Glomerular visceral epithelial cell (primary cell): ENCODE measurements at regions not wholly inside any gene's neighbourhood (a gene's known extent, or its start where the extent isn't known, plus 50 kb on each side); places are given as distances from the start of the nearest gene placed in this dataset.
"Not testable (repeated sequence)": the region's sequence is repeated elsewhere in the genome, so short reads cannot be mapped to it uniquely, and the experiment has no call there.

ENCODE experiments used
- DNase-seq: peaks from one replicate; pipeline ENCODE4 v3.0.0-alpha.2; 2016; ENCODE audit errors: extremely low spot score

DNA sequence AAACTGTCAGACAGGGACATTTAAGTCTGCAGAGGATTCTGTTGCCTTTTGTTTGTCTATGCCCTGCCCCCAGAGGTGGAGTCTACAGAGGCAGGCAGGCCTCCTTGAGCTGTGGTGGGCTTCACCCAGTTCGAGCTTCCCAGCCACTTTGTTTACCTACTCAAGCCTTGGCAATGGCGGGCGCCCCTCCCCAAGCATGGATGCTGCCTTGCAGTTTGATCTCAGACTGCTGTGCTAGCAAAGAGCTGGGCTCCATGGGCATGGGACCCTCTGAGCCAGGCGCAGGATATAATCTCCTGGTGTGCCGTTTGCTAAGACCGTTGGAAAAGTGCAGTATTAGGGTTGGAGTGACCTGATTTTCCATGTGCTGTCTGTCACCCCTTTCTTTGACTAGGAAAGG is 734.9 kb downstream of the TENT5A start:
- DNase-seq = not testable (repeated sequence)

DNA sequence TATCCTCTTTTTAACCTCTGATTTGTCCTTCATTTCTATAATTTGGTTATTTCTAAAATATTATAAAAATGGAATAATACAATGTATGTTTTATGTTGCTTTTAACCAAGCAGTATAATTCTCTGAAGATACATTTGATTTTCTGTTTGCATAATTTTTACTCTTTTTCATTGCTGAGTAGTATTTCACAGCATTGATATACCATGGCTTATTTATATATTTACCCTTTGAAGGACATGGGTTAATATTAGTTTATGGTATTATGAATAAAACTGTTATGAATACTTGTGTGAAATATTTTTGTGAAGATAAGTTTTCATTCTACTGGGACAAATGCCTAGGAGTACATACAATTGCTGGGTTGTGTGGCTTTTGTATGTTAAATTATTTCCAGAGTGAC is 748.6 kb downstream of the TENT5A start:
- no peak for DNase-seq

DNA sequence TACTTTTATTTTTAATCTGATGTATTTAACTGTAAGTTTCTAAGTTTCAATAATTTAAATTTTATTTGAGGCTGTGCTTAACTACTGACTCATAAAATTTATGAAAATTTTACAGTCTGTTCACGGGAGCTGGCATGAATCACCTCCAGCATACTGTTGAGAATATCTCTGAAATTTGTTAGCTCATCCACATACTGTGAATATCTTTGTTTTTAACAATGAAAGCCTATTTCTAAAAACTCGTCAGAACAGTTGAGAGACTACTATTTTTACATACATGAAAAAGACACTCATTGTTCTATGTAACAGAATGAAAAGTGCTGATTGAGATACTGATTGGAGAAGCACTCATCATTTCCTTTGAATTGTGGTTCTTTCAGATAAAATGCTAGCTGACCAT is 749.3 kb downstream of the TENT5A start:
- DNase-seq = no peak

DNA sequence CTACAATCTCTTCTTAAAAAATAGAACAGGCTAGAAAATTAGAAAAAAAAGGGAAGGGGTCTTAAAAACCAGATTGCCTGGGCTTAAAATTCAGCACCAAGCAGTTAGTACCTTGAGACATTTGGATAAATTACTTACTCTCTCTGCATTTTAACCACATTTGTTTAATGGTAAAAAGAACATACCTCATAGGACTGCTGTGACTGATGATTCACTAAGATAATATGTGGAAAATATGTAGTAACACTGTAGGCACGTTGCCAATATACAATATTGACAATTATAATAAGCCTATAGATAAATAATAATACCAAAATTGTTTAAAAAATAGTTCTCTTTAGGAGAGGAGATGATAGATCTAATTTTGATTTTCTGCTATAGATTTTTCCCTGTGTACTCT is 750.4 kb downstream of the TENT5A start:
- DNase-seq = no peak

DNA sequence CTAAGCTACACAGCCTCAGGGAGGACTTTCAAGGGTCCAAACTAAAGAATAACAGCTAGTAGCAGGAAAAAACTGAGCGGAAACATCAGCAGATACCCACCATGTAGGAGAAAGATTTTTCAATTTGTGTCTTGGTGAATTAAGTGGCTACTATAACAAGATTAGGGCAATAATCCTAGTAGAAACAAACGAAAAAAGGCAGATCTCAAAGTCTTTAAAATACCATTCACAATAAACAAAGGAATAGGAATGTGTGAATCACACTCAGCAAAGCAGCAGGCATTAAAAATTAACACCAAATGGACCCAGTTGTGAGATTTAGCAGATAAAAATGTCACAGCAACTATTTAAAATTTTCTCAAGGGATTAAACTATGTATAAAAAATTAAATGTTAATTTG is 761.2 kb downstream of the TENT5A start:
- no peak for DNase-seq

DNA sequence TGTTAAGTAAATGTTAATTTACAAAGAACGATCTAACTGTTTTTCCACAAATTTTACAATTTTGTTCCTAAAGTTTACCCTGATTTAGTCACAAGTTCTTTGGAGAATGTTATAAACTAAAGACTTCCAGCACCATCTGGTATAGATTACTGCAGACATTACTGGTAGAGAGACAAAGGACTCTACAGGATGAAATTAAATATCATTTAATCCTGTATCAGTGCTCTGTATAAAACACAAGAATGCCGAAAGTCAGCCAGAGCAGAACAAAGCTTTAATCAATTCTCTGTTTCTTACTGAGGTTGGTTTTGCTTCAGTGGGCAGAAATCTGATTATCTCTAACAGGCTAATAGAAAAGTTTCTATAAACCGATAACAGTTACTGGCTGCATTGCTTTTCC is 763.6 kb downstream of the TENT5A start:
- DNase-seq = no peak

DNA sequence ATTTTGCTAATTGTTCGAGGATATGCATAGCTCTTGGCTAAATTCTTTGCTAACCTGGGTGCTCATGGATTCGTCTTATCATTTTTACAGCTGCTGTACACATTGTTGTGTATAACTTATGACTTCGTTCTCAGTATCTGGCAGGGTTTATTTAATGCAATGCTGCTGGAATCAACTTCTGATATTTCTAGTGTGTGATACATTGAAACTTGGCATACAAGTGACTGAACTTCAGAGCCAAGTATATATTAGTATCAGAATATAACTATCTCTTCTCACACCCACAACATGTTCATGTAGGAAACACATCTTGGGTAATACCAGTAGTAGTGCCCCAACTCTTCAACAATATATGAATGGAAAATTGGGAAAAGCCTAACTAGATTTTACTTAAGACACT is 764.2 kb downstream of the TENT5A start:
- DNase-seq = no peak

DNA sequence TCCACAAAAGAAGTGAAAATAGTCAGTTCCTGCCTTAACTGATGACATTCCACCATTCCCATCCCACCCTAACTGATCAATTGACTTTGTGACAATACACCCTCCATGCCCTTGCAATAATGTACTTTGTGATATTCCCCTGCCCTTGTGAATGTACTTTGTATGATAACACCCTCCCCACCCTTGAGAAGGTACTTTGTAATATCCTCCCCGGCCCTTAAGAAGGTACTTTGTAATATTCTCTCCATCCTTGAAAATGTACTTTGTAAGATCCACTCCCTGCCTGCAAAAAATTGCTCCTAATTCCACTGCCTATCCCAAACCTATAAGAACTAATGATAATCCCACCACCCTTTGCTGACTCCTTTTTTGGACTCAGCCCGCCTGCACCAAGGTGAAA is 771.3 kb downstream of the TENT5A start:
- not testable (repeated sequence) for DNase-seq

DNA sequence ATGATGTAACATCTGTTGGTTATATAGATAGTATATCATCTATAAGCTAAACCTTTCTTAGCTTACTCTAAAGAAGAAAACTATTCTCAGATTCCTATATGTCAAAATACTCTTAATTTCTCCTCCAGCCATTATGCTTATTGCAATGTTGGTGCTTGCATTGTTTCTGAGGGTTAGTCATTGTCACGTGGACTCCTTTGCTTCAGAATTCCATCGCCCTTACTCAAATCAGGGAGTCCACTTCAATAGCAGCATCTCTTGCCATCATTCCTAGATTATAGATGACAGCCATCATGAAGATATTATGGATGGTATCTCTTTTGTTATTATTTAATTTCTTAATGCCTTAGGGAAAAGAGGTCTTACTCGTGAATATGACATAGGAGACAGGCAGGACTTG is 776.1 kb downstream of the TENT5A start:
- DNase-seq = no peak

DNA sequence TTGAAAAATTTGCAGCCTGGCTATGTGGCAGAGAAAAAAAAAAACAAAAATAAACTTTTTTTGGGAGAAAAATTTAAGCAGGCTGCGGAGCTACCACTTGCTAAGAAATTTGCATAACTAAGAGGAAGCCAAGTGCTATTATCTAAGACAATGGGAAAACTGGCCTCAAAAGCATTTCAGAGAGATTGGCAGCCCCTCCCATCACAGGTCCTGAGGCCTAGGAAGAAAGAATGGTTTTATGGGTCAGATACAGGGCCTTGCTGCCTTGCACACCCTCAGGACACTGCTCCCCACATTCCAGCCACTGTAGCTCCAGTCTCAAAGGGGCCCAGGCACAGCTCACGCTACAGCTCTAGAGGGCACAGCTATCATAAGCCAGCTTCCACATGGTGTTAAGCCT is 777.9 kb downstream of the TENT5A start:
- DNase-seq = no peak

DNA sequence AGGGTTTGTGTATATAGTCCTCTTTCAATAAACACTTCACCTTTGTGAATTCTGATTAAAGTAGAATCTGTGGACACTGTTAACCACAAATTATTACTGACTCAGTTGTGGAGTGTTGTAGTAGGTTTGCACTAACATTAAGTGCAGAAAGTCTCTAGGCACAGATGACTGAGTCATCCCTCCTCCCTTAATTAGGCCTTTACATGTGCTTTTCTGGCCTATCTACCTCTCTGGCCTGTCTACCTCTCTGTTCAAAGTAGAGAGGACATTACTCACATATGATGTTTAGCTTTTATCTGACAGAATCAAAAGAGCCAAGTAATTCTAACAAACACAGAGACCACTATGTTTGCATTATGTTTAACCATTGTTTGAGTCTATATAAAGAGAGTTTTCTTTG is 783.0 kb downstream of the TENT5A start:
- DNase-seq = no peak

DNA sequence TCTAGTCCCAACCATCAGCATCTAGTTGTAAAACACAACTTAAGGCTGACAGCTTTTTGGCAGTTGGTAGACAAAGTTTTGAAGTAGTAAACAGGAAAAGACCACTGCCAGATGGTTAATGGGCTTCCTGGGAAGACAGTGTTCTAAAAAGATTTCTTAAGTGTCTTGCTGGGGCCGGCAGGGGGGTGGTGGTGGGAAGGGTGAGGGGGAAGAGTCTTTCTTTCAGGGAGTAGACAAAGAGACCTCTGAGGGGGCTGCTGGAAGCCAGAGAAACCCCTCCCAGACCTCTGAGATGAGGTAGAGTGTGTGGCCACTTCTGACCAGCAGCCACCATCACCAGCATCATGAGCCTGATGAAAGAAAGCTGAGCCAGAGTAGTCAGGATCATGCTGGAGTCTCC is 784.9 kb downstream of the TENT5A start:
- DNase-seq = no peak

DNA sequence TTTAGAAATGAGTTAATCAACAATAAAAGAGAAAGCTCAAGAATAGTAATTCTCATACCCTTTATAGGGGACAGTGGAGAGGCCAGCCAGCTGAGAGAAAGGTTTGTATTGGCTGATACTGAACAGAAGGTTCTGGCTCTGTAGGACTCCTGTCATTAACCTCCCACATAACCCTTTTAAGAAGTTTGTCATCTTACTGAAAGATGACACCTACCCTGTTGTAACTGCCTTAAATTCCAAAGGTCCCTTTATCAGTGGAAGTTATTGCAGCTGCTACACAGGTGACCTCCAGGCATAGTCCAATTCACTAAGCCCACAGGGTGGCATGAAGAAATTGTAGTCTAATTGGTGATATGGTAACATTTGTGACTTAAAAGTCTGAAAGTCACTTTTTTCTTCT is 790.1 kb downstream of the TENT5A start:
- no peak for DNase-seq

DNA sequence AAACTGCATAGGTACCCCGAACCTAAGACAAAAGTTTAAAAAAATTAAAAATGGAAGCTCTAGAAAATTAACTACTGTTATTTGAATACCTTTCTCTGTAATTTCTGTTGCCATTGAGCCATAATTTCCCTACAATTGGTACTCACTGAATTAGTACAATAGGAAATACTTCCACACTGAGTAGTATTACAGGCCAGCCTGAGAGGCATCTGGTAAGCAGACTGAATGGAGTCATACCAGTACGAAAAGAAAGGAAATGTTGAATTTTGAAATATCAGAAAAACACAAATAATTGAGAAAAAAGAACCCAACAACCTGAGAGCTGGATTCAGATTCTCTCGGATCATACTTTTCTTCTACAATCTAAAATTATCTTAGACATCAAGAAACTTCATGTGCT is 791.3 kb downstream of the TENT5A start:
- no peak for DNase-seq

DNA sequence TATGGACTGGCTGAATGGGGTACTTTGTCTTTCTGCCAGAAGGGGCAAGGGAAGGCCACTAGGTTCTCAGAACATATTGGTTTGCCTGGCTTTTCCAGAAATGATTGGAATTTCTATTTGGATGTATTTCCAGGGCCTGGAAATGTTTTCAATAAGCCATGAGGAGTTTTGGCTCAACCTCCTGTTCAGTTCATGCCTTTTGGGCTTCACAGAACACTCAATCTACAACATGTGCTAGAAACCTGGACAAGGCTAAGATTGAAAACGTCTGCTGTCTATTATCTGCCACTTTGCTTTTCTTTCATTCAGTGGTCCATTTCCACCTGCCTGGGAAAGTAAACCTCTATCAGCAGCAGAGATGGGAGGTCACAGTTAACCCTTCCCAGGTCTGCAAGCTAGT is 793.4 kb downstream of the TENT5A start:
- DNase-seq = no peak

DNA sequence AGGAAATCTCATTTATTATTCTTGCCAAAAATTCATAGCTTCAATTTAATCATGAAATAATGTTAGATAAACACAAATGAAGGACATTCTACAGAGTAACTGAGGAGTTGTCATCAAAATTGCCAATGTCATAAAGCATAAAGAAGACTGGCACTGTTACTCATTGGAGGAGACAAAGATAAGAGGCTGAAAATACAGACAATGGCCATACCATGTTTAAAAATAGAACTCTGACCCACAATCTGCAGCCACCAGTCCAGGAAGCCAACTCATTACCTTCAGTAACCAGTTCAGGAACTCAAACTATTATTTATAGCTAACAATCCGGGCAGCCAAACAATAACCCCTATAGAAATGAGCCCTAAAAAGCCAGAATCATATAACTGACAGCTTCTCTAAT is 795.6 kb downstream of the TENT5A start:
- no peak for DNase-seq

DNA sequence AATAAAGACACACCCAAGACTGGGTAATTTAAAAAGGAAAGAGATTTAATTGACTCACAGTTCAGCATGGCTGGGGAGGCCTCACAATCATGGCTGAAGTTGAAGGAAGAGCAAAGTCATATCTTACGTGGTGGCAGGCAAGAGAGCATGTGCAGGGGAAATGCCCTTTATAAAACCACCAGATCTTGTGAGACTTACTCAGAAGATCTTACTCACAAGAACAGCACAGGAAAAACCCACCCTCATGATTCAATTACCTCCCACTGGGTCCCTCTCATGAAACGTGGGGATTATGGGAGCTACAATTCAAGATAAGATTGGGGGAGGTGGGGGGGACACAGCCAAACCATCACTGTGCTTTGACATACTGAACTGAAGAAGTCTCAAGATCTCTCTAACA is 800.0 kb downstream of the TENT5A start:
- not testable (repeated sequence) for DNase-seq

DNA sequence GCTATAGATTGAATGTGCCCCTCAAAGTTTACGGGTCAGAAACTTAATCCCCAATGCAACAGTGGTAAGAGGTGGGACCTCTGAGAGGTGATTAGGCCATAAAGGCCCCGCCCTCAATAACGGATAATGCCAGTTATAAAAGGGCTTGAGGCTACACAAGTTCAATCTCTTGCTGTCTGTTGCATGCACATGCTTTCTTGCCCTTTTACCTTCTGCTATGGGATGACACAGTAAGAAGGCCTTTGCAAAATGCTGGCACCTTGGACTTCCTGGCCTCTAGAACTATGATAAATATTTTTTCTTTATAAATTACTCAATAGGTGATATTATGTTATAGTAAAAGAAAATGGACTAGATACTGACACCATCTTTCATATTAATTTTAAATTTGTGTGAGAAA is 806.1 kb downstream of the TENT5A start:
- DNase-seq = no peak

DNA sequence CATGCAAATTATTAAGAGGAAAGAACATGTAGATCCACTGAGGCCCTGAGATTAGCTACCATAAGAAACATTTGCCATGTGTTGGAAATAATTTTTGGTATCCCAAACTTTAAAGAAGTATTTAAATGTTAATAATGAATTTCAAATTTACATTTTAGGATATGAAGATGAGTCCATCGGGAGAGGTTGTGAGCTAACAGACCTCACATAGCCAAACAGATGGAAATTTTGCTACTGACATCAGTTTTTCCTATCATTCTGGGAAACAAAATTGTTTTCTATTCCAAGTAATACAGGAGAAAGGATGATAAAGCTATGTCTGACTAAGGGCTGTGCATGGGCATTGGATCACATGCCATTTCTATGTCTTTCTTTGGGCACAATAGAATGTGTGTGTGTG is 809.6 kb downstream of the TENT5A start:
- DNase-seq = no peak

DNA sequence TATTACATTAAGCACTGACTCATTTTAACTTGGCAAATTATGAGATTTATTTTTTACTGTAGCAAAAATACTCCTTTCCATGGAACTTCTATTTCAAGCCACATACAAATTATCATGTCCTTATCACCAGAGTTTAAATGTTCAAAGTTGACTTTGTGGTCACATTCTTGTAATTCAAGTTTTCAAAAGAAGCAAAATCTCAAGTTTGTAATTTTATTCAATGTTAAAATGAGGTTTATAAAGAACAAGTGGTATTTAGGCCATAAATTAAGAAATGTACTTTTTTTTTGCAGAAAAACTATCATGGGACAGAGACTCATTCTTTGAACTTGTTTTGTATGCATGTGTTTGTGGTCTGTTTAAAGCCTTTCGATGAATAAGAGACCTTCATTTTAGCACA is 811.5 kb downstream of the TENT5A start:
- no peak for DNase-seq

DNA sequence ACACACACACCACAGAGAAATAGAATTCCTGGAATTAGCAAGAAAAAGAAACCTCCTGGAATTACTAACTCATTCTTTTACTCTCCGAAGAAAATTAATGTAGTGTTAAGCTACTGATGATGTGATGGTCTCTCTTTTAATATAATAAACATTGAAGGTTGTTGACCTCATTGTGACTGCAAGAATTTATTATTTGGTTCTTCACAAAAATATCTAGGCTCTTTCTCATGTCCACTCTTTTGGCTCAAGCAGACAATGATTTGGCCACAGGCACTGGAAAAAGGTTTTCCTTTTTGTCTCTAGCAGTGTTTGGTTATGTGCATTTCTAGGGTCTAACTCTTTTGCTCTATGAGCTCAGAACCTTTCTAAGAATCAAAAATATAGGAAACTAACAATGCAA is 811.9 kb downstream of the TENT5A start:
- DNase-seq = no peak

DNA sequence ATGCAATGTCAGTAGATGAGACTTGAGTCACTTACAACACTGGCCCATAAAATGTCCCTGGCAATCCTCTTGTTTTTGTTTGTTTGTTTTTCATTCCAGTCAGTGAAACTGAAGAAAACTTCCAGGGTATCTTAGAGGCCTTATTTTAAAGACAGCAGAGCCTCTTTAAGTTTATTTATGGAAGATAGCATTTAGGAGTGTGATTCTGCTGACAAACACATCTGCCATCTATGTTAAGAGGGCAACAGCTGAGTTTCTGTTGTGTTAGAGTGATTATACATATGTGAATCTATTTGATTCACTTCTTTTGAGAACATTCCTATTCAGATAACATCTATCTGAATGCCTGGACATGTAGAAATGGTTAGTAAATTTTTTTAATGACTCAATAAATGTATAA is 812.6 kb downstream of the TENT5A start:
- DNase-seq = no peak

DNA sequence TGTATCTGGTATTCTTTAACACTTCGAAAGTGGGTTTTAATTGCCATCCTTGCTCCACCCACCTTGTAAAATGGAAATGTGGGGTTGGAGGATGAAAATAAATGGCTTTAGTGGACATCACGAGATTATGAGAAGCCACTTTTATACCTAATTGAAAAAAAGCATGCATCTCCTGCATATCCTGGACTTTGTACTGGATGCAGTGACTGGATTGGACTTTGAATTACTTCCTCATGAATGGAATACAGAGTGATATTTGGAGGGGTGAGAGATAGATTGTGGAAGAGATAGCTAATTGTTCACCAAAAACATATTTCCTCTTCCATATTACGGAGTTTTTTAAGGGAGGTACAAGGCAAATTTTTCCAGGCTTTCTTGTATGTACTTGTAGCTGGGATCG is 813.0 kb downstream of the TENT5A start:
- DNase-seq = no peak

DNA sequence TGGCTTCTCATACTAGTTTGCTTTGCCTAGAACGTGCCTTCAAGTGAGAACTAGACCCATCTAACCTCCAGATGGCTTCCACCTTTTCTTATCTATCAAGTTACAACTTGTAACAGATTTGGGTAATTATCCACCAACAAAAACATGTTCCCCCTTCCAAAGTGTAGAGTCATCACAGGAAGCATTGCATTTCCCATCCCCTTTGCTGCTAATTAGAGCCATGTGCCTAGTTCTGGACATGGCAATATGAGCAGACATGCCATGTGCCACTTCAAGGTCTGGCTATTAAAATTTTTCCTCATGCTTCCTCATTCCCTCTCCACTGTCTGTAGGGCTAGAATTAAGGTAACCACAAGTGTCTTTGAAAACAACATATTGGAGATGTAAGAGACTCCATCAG is 814.4 kb downstream of the TENT5A start:
- DNase-seq = no peak

DNA sequence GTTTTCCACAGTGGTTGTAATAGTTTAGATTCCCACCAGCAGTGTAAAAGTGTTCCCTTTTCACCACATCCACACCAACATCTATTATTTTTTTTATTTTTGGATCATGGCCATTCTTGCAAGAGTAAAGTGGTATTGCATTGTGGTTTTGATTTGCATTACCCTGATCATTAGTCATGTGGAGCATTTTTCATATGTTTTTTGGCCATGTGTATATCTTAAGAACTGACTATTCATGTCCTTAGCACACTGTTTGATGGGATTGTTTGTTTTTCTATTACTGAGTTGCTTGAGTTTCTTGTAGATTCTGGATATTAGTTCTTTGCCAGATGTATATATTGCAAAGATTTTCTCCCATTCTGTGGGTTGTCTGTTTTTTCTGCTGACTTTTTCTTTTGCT is 820.1 kb downstream of the TENT5A start:
- no peak for DNase-seq
